GM21447 (cell line): ENCODE measurements at regions not wholly inside any gene's neighbourhood (a gene's known extent, or its start where the extent isn't known, plus 50 kb on each side); places are given as distances from the start of the nearest gene placed in this dataset.

Experiments used
- ATAC-seq: cut with Tn5 transposase; IDR thresholded peaks from one replicate; pipeline ENCODE4 v1.9.1; 2021; ENCODE audit not compliant: unreplicated experiment

DNA sequence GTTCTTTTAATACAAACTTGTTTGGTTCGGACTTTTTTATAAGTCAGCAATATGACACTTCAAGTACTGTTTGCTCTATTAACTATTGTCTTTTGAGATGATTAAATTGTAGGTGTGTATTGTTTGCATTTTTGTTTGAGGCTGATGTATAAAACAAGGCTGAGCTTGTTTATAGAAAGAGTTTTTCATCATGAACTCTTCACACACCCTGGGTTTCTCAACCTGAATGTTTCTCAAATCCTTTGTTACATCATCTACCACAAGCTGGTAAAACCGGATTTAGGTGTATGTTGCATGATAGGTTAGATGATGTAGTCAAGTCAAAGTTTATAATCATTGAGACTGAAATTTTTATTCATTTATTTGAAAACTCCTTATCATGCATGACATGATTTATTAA is 335.2 kb upstream of the LRATD1 start:
- ATAC-seq: no peak

DNA sequence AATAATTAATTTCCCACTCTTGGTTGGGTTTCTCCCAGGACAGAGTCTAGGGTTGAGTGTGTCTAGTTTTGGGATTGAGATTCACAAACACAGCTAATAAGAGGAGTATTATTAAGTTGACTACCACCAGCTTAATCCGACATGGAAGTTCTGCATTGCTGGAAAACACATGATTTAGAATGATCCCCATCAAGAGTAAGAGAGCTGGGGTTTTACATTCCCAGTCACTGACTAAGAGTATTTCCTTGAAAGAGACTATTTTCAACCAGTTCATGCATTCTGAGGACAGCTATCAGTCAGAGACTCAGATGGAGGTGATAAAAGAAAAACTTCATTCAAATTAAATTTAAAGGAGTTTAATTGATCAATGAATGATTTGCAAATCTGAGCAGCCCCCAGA is 334.6 kb upstream of the LRATD1 start:
- ATAC-seq: no peak

DNA sequence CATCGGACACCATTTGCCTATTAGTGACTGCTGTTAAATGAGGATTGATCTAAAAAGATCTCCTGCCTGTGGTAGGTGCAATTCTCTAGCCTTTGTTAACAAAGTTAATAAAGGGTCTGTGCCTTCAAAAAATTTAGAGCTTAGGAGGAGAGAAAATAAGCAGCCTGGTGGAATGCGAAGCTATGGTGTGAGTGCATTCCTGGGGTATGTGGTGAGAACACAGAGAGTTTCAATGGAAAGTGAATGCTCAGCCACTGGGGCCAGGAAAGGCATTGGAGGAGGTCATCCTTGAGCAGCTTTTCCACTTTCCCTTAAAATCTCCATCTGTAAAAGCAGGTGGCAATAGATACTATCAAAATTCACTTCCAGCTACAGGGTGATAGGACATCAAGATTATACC is 331.2 kb upstream of the LRATD1 start:
- ATAC-seq: no peak

DNA sequence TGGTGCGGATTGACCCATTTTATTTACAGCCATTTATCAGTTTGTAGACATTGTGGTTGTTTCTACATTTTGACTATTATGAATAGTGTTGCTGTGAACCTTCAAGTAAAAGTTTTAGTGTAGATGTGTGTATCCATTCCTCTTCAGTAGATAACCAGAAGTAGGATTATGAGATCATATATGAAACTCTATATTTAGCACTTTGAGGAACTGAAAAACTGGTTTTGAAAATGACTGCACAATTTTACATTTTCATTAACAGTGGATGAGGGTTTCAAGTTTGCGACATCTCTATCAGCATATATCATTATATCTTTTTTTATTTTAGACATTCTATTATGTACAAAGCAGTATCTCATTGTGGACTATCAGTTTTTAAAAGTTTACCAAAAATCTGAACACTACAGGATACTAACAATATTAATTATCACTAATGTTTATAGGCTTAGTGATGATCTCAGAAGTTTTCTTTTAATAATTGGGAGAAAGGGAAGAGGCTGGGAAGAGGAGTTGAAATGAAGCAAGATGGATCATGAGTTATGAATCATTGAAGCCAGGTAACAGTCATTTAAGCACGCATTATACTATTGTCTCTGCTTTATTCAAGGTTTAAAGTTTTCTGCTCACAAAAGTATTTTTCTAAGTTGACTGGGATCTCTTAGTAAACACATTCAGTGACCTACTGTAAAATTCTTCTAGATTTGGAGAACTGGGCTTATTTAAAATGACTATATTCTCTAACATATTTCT is 329.0 kb upstream of the LRATD1 start:
- peak; percentile 90 for ATAC-seq

DNA sequence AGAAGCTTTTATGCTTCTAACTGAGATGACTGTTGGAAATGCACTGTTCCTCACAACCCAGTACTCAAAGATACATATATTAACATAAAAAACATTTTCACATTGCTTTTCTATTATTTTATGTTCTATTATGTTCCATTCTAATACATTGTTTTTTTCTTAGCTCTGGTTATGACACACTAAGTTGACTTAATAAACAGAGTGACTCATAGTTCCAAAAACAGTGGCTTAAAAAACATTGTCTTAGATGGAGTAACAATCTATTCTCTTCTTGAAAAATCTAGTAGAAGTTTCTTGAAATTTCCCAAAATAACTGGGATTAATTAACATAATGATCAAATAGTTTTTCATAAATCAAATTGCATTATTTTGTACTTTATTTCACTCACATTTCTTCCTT is 328.2 kb upstream of the LRATD1 start:
- ATAC-seq: no peak

DNA sequence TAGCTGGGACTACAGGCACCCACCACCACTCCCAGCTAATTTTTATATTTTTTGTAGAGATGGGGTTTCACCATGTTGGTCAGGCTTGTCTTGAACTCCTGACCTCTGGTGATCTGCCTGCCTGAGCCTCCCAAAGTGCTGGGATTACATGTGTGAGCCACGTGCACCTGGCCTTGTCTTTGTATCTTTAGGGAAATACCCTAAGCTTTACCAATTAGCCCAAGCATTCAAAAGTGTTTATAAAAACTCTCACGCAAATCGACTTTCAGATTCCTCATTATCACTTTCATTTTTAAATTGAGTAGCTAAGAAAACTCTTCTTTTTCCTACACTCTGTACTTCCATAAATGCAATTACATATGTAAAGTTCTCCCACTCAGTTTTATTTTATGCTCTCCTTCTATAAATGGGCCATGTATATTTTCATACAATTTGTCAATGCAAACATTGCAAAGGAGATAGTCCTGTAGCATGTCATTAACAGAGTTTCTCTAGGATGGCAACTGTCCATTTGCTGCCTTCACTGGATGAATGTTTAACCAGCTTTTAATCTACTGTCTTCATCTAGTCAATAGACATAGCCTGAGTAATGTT is 326.2 kb upstream of the LRATD1 start:
- no peak for ATAC-seq

DNA sequence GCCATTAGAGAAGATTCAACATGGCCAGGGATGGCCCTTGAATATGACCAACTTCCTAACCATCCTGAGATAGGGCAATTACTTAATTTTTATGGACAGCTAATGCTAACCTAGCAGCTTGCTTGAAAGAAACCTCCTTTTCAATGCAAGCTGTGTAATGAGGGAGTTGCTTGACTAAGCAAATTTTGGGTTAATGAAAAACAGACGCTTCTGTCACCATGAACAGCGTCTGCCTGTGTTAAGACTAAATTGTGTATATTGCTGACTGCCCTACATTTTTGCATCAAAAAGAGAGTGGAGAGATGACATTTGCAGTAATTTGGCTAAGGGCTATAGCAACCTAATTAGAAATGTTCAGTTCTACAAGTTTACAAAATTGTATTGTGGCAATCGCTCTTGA is 319.2 kb upstream of the LRATD1 start:
- ATAC-seq: no peak

DNA sequence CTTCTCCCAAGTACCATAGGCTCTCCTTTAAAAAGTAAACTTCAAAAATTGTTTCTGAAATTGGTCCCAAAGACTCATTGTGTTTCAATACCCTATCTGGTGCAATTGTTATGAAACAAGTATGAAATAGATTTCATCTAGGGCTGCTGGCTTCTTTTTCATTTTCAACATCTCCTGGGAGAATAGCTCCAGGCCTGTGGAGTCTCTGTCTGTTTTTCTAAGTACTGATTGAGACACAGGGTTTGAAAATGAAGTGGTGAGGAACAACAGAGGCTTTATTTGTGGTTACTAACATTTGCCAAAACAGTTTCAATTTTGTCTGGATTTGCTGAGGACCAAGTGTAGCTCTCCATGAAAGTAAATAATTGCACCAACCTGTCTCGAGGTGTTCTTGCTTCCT is 315.9 kb upstream of the LRATD1 start:
- ATAC-seq: no peak

DNA sequence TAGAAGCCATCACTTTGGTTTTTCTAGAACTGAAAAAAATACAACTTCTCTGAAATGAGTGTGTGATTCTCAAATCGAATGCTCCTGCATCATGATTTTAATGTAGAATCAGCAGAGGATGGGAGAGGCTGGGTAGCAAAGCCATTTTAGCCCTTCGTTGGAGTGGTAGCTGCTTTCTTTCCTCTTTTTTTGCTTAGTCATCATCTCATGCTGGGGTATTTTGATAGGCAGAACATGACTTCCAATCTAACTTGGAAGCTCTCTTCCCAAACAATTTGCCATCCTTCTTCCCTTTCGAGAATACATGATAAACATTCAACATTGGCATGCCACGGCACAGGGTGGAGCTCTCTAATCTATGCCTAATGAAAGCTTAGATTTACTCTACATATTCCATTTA is 311.2 kb upstream of the LRATD1 start:
- no peak for ATAC-seq

DNA sequence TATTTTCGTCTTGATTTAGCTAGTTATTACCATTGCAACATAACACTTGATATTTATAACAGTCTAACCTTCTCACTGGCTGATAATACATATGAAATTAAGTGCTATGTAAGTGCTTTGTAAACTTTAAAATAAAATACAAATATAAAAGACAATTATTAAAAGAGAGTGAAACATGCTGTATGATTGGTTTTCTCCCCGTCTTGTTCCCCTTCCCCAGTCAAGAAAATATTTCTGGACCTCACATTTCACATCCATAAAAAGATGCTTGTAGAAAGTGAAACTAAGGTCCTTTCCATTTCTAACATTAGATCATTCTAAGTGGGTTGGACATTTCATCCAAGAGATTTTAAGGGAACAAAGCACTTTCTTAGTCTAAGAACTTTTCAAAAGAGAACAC is 310.2 kb upstream of the LRATD1 start:
- no peak for ATAC-seq

DNA sequence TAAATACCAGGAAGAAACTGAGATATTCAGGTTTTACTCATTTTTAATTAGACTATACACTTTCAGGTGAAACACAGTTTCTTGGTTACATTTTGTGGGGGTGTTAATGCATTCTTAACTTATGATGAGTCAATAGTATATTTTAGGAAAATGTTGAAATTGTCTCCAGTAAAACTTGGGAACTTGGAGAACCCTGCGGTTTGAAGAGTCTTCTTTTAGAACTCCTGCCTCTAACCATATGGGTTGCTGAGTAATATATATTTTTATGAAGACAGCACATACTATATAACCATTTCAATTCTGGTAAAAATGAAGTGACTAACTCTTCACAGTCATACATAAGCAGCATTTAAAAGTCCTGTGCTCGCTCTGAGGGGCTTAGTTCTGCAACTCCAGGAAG is 308.2 kb upstream of the LRATD1 start:
- no peak for ATAC-seq

DNA sequence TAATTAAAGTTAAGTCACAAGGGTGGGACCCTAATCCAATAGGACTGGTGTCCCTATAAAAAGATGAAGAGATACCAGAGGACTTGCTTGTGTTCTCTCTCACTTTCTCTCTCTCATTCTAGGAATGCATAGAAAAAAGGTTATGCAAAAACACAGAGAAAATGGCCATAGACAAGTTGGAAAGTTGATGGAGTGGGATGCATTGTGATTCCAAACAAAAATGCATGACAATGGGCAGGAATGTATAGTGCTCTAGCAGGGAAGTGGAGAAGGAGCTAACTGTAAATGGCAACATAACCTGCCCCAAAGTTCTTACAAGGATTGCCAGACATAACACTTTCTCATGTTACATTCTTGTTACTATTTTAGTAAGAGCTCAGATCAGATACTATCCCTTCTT is 301.6 kb upstream of the LRATD1 start:
- no peak for ATAC-seq

DNA sequence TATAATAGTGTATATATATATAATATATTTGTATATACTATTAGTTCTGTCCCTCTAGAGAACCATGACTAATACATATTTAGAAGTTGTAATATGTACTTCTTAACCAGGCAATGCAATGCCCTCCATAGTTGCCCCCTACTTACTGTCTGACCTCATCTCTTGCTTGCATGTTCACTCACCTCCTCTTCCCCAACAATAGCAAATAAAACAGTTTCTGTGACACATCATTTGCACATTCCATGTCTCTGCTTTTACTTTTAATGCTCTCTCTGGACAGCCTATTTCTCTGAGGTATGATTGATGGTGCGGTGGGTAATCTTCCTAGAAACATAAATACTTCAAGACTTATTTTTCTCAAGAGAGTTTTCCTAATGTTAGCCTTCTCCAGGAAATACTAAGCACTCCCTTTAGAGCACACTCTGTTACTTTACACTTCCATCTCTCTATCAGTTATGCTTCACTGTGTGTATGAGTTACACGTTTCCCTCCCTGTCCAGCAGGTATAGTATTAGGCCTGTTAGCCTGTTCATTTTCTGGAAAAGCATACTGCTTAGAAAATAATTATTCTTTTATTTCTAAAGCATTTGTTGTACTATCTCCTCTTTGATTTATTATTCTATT is 295.6 kb upstream of the LRATD1 start:
- no peak for ATAC-seq

DNA sequence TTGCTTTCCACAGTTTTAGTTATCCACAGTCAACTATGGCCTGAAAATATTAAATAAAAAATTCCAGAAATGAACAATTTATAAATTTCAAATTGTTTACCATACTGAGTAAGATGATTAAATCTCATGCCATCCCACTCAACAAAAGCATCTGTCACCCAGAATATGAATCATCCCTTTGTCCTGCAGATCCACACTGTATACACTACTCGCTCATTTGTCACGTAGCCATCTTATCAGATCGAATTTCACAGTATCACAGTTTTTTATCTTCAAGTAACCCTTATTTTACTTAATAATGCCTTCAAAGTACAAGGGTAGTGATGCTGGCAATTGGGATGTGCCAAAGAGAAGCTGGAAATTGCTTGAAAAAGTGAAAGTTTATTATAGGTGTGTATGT is 291.8 kb upstream of the LRATD1 start:
- ATAC-seq: no peak

DNA sequence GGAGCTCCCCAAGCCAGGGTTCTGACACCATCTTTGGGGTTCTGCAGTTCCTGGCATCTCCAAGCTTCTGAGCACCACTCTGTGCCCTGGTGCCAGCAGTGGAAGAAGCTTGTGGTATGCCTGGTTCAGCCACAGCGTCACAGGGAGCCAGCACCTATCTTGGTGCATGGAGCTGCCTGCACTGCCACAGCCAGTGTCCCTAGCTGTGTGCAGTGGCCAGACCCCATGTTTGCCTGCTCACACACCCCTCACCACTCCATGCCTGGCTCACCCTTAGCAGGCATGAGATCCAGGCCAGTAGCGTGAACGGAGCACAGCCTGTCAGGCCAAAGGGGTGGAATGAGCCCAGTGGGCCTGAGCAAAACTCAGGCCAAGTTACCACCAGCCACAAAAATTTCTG is 290.2 kb upstream of the LRATD1 start:
- no peak for ATAC-seq

DNA sequence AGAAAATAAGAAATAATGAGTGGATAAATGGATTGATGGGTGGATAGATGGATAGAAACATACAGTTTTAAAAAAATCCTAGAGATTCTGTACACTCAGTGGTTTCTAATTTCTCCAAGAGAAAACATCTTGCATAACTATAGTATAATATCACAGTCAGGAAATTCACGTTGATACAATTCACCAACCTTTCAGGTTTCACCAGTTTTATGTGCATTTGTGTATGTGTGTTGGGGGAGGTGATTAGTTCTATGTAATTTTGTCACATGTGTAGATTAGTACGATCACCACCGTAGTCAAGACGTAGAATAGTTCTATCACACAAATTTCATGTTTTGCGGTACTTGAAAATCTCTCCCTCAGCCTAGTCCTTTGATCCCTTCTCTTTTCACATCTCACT is 288.2 kb upstream of the LRATD1 start:
- no peak for ATAC-seq

DNA sequence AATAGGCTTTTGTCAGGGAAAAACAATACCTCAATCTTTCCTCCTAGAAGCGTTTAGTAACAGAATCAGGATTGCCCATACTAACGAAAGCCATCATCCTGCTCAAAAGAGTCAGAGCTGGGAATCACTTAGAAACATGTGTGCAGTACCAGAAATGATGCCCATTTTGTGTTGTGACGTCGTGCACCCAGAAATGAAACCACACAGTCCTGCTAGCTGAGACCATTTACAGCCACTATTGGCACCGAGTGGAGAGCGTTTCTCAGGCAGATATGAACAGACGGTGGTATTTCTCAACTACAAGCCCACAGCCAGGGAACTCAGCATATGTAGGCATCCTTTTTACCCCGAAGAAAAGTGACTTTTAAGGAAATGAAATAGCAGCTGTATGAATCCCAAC is 284.3 kb upstream of the LRATD1 start:
- ATAC-seq: no peak

DNA sequence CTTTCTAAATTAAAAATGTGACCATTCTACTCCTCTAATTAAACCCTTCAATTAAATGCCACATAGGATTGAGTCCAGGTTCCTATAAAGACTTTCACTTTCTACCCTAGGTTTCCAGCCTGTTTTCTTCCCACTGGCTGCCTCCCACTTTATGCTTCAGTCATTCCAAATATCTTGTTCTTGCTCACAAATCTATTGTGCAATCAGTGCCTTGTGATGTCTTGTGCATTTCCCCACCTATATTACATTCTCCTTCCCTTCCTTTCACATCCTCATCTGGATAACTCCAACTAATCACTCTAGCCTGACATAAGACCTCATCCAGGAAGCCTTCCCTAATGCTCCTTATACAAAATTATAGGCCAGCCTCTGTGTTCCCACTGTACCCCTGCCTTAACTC is 281.7 kb upstream of the LRATD1 start:
- ATAC-seq: no peak

DNA sequence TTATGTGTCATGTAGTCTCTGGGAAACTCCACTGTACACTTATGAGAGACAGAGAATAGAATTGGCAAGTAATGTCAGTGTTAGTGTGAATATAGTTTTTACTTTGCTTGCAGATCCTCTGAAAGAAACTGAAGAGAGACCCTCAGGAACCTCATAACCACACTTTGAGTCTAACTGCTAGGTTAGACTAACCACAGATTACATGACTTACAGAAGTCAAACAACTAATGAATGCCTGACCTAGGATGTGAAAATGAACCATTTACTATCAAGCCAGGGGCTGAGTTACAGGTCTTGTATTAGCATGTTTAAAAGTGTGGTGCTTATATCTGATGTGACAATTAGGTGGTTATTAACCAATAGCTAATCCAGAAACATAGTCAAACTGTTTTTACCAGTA is 280.4 kb upstream of the LRATD1 start:
- ATAC-seq: no peak

DNA sequence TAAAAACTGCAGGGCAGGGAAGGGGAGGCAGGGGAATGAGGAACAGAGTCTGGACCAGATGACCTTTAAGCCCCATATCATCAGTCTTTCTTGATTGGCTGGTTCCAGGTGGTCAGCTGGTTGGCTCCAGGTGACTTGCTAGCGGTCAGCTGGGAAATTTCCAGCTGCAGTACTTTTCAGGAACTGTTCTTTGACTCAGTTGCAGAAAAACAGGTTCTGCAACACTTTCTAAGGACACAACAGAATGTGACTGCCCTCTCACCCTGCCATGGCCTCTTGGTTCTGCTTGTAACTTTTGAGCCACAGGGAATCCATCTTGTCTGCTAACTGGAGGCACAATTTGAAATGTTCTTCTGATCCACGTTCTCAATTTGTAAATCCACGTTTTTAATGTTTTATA is 278.3 kb upstream of the LRATD1 start:
- ATAC-seq: no peak

DNA sequence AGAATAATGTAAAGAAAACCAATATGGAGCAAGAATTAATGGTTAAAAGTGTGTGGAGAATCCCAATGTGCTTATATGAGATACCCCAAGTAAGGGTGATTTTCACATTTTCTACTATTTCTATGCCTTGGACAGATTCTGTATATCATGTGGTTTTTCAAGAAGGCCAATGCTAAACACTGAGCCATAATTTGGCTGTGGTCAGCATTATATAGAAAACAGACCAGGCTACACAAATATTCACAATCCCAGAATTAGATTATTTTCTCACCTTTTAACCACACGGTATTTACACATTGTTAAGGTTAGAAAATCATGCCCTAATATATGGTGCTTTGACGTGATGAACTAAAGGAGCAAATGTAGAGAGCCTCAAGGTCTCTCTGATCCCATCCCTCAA is 277.4 kb upstream of the LRATD1 start:
- ATAC-seq: no peak

DNA sequence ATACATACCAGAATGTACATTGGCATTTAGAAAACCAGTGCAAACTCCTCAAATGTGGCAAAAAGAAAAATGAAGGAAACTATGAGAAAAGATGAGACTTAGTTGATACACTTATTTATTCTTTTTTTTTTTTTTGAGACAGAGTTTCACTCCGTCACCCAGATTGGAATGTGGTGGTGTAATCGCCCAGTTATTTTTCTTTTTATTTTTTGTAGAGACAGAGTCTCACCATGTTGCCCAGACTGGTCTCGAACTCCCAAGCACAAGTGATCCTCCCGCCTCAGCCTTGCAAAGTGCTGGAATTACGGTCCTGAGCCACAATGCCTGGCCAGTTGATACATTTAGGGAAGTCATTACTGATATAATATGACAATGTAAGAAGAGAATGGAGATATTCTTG is 274.2 kb upstream of the LRATD1 start:
- no peak for ATAC-seq

DNA sequence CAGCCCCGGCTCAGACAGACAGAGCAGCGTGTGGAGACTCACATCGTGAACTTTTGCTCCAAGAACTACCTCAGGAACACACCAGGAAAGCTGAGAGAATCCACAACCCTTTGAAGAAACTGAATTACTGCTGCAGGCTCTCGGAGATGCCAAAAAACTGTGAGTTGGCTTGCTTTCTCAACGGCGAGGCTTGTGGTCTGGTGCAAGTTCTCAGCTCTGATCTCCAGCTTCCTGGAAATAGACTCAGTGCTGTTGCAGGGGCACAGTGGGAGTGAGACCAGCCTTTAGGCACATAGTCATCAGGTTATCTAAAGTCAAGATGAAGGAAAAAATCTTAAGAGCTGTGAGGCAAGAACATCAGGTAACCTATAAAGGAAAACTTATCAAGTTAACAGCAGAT is 273.7 kb upstream of the LRATD1 start:
- ATAC-seq: no peak
